ENCODE measurements at regions not wholly inside any gene's neighbourhood (a gene's known extent, or its start where the extent isn't known, plus 50 kb on each side); places are given as distances from the start of the nearest gene placed in this dataset.

DNA sequence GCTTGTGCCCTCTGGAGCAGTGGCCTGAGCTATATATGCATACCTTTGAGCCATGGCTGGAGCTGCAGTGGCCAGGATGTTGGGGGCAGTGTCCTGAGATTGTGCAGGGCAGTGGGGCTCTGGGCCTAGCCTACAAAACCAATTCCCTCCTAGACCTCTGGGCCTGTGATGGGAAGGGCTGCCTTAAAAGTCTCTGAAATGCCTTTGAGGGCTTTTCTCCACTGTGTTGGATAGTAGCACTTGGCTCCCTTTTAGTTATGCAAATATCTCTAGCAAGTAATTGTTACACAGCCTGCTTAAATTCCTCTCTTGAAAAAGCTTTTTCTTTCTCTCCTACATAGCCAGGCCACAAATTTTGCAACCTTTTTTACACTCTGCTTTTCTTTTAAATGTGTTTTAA is 426.4 kb downstream of the ACTR3B start:
- no peak for TF ChIP-seq EZH2 (IDR thresholded peaks at IDR 0.05; ENCODE audit: borderline replicate concordance, low read depth, low read length, poor library complexity, severe bottlenecking)
- TF ChIP-seq, protein P1, sequence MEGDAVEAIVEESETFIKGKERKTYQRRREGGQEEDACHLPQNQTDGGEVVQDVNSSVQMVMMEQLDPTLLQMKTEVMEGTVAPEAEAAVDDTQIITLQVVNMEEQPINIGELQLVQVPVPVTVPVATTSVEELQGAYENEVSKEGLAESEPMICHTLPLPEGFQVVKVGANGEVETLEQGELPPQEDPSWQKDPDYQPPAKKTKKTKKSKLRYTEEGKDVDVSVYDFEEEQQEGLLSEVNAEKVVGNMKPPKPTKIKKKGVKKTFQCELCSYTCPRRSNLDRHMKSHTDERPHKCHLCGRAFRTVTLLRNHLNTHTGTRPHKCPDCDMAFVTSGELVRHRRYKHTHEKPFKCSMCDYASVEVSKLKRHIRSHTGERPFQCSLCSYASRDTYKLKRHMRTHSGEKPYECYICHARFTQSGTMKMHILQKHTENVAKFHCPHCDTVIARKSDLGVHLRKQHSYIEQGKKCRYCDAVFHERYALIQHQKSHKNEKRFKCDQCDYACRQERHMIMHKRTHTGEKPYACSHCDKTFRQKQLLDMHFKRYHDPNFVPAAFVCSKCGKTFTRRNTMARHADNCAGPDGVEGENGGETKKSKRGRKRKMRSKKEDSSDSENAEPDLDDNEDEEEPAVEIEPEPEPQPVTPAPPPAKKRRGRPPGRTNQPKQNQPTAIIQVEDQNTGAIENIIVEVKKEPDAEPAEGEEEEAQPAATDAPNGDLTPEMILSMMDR (conservative IDR thresholded peaks at IDR 0.05; ENCODE audit: low read depth, low read length): no peak

Measured in A673 (cell line).